ENCODE measurements at regions not wholly inside any gene's neighbourhood (a gene's known extent, or its start where the extent isn't known, plus 50 kb on each side); places are given as distances from the start of the nearest gene placed in this dataset.

- no peaks in the 10 kb centered on the region for H3K4me1 ChIP-seq
- no peaks in the 10 kb centered on the region for H3K9me3 ChIP-seq
- WGBS, 5 donors, result 69 to 87% (median 79%) methylated on average over 7 of the region's 7 CpGs
- no peak overlapping the region for H3K27ac ChIP-seq
- intact Hi-C loops (cut with DNase I; ENCODE audit: low total_unique reads), result no loop called here
- no peak overlapping the region for H3K4me3 ChIP-seq
- no peaks in the 10 kb centered on the region for H3K36me3 ChIP-seq
- TF ChIP-seq POLR2A (IDR thresholded peaks at IDR 0.05) (no peak), CTCF (IDR thresholded peaks at IDR 0.05 in 8 of 11, conservative IDR thresholded peaks at IDR 0.05 in 3 of 11) (no peak), POLR2AphosphoS5 (IDR thresholded peaks at IDR 0.05) (no peak)
- no peak for DNase-seq
- H3K27me3 ChIP-seq (replicated peaks in 1 of 7), result peaks cover 0 to 74% (median 8%) of the 10 kb centered on the region in 7 donors
Observed at GRCh38 chr12:53806721-53807120, 54.9 kb upstream of the CISTR start.

- peaks cover 0 to 70% (median 8%) of the 10 kb centered on the region in 7 donors for H3K27me3 ChIP-seq (replicated peaks in 1 of 7)
- DNase-seq, result no peak
- H3K9me3 ChIP-seq, result no peaks in the 10 kb centered on the region
- no peaks in the 10 kb centered on the region for H3K36me3 ChIP-seq
- no peak overlapping the region for H3K27ac ChIP-seq
- no peaks in the 10 kb centered on the region for H3K4me1 ChIP-seq
- 75 to 87% (median 80%) methylated on average over 8 of the region's 8 CpGs for WGBS, 5 donors
- intact Hi-C loops (cut with DNase I; ENCODE audit: low total_unique reads), result no loop called here
- no peak overlapping the region for H3K4me3 ChIP-seq
- TF ChIP-seq CTCF (IDR thresholded peaks at IDR 0.05 in 8 of 11, conservative IDR thresholded peaks at IDR 0.05 in 3 of 11) (no peak), POLR2A (IDR thresholded peaks at IDR 0.05) (no peak), POLR2AphosphoS5 (IDR thresholded peaks at IDR 0.05) (no peak)
Observed at GRCh38 chr12:53807322-53807860, 55.6 kb upstream of the CISTR start.

- Histone ChIP-seq H3K27ac (no peak overlapping the region), H3K4me1 (no peaks in the 10 kb centered on the region), H3K36me3 (no peaks in the 10 kb centered on the region), H3K4me3 (no peak overlapping the region), H3K27me3 (replicated peaks in 1 of 7) (peaks cover 0 to 69% (median 7%) of the 10 kb centered on the region in 7 donors), H3K9me3 (no peaks in the 10 kb centered on the region)
- TF ChIP-seq CTCF (IDR thresholded peaks at IDR 0.05 in 8 of 11, conservative IDR thresholded peaks at IDR 0.05 in 3 of 11), result no peak
- TF ChIP-seq POLR2A (IDR thresholded peaks at IDR 0.05), result no peak
- TF ChIP-seq POLR2AphosphoS5 (IDR thresholded peaks at IDR 0.05), result no peak
- DNase-seq, result no peak
- 73 to 94% (median 82%) methylated on average over 5 of the region's 5 CpGs for WGBS, 5 donors
- intact Hi-C loops (cut with DNase I; ENCODE audit: low total_unique reads), result no loop called here
Observed at GRCh38 chr12:53808023-53808705, 56.4 kb upstream of the CISTR start.

- no peaks in the 10 kb centered on the region for H3K36me3 ChIP-seq
Observed at GRCh38 chr12:53809005-53809404, 57.2 kb upstream of the CISTR start.

More at GRCh38 chr12:53809005-53809404, 57.2 kb upstream of the CISTR start:
- Histone ChIP-seq H3K4me3 (no peak overlapping the region), H3K4me1 (no peaks in the 10 kb centered on the region), H3K9me3 (no peaks in the 10 kb centered on the region), H3K27ac (no peak overlapping the region), H3K27me3 (replicated peaks in 1 of 7) (peaks cover 0 to 61% (median 0%) of the 10 kb centered on the region in 7 donors)
- intact Hi-C loops (cut with DNase I; ENCODE audit: low total_unique reads), result no loop called here
- TF ChIP-seq POLR2A (IDR thresholded peaks at IDR 0.05) (no peak), POLR2AphosphoS5 (IDR thresholded peaks at IDR 0.05) (no peak), CTCF (IDR thresholded peaks at IDR 0.05 in 8 of 11, conservative IDR thresholded peaks at IDR 0.05 in 3 of 11) (no peak)
- WGBS, 5 donors, result 54 to 81% (median 58%) methylated on average over 3 of the region's 3 CpGs
- DNase-seq, result no peak

Data from spleen (tissue), 11 donors.